22Rv1 (cell line): ENCODE measurements at regions not wholly inside any gene's neighbourhood (a gene's known extent, or its start where the extent isn't known, plus 50 kb on each side); places are given as distances from the start of the nearest gene placed in this dataset.
A peak's percentile ranks its signal among the peaks of the same experiment; 100 is the strongest.

Experiments
- CTCF ChIP-seq: fragments of 450-650 bp; IDR thresholded peaks from 2 replicates; pipeline ENCODE4 v1.5.1; 2017; ENCODE audit warnings: mild to moderate bottlenecking
- ZFX ChIP-seq: fragments of 450-650 bp; IDR thresholded peaks from 2 replicates; pipeline ENCODE4 v1.6.1; 2017; ENCODE audit warnings: antibody characterized with exemption, borderline replicate concordance

GRCh38 chr1:177495878-177496277, 325.1 kb downstream of the BRINP2 start:
- TF ChIP-seq CTCF: peak; percentile 31
- no peak for TF ChIP-seq ZFX
